Activated CD4-positive, alpha-beta T cell treated with anti-CD3 and anti-CD28 coated beads, Interleukin-2, amount 10 ng/mL, durations not matched to agents 24 days and 14 days (primary cell): ENCODE measurements at regions not wholly inside any gene's neighbourhood (a gene's known extent, or its start where the extent isn't known, plus 50 kb on each side); places are given as distances from the start of the nearest gene placed in this dataset.
A peak's percentile ranks its signal among the peaks of the same experiment; 100 is the strongest.

Source experiments
- DNase-seq: peaks from one replicate; pipeline ENCODE4 v3.0.0; 2022
- H3K27ac Mint-ChIP-seq: one replicate; pipeline ENCODE4 v1.8.0; 2022; ENCODE audit warnings: mild to moderate bottlenecking, mixed read lengths
- H3K27me3 Mint-ChIP-seq: one replicate; pipeline ENCODE4 v1.8.0; 2022; ENCODE audit warnings: mixed read lengths
- H3K36me3 Mint-ChIP-seq: one replicate; pipeline ENCODE4 v1.8.0; 2022; ENCODE audit warnings: low read depth, mild to moderate bottlenecking, mixed read lengths
- H3K4me1 Mint-ChIP-seq: one replicate; pipeline ENCODE4 v1.8.0; 2021; ENCODE audit warnings: mixed read lengths
- H3K4me3 Mint-ChIP-seq: one replicate; pipeline ENCODE4 v1.8.0; 2022; ENCODE audit warnings: mild to moderate bottlenecking, moderate library complexity, mixed read lengths
- H3K9me3 Mint-ChIP-seq: one replicate; pipeline ENCODE4 v1.8.0; 2021; ENCODE audit warnings: mixed read lengths
- intact Hi-C: fragments of 100-400 bp; cut with micrococcal nuclease; formaldehyde crosslinking; loops from one replicate; pipeline ENCODE4 v1.15.1; 2023

DNA sequence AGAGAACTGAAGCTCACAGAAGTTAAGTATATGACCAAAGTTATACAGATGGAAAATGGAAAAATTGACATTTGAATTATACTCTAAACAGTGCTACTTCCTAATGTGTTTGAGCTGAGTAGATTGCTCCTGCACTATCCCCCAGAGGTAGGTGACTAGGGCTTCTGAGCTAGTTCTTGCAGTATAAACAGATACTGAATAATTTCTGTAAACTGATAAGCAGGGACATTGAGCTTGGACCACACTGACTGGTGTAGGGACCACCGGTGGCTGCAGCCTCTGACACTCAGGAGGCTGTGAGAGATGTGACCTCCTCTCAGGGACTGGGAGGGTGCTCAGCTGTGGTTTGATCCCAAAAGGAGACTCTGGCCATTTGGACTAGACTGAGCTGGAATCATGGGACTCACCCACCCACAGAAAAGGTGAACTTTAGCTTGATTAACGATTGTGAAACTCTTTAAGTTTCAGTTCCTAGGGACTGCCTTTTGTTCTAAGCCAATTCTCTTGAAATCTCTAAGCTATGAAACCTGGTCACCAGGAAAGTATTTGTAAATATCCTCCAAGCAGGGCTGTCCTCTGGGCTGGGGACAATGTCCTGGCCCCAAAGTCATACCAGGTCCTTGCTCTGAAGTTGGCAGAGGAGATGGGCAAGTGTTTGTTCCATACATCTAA, 291.5 kb downstream of the SEC61B start:
- Mint-ChIP-seq H3K27ac (no peak overlapping the region), H3K36me3 (no peaks in the 10 kb centered on the region), H3K4me3 (no peak overlapping the region), H3K9me3 (no peaks in the 10 kb centered on the region), H3K27me3 (peaks cover 4% of the 10 kb centered on the region), H3K4me1 (peaks cover 9% of the 10 kb centered on the region)
- intact Hi-C loops: loop anchor here (10.0 kb wide), 1 partner anchor 149 kb away; no protein-coding TSS in a partner anchor
- DNase-seq: peak; percentile 41

GRCh38 chr9:99515093-99515492, 293.0 kb downstream of the SEC61B start:
- Mint-ChIP-seq H3K27ac (no peak overlapping the region), H3K36me3 (no peaks in the 10 kb centered on the region), H3K9me3 (no peaks in the 10 kb centered on the region), H3K4me3 (no peak overlapping the region), H3K27me3 (no peaks in the 10 kb centered on the region), H3K4me1 (peaks cover 9% of the 10 kb centered on the region)
- intact Hi-C loops: loop anchor here (10.0 kb wide), 1 partner anchor 150 kb away; no protein-coding TSS in a partner anchor
- no peak for DNase-seq

DNA sequence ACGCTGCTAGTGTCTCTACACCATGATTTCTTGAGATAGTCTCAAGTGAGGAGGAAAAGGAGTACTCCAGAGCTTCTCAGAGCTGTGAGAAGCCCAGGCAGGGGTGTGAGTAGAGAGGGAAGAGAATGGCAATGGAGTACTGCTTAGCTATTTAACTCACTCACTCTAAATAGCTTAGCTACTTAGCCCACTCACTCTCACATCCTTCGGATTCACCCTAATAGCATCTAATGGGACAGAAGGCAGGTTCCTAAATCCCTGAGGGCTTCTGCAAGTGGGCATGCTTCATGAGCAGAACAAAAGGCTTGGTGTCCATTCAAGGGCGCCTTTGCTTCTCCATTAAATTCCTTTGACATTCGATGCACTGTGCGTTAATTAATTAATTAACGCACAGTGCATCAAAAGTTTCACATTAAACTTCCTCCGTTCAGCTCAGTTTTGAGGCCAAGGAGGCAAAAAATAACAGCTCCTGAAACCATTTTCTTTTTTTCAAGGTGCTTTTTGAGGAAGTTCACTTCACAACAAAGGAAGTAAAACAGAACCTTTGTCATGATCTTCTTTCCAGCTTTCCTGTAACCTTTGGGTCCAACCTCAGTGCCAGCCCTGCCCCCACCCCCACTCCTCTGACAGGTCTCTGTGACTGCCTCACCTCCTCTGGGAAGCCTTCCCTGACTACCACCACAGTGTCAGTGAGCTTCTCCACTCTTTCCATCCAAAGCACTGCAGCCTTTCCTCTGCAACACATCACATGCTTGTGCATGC, 294.0 kb downstream of the SEC61B start:
- DNase-seq: no peak
- intact Hi-C loops: loop anchor here (10.0 kb wide), 1 partner anchor 151 kb away; no protein-coding TSS in a partner anchor
- no peak overlapping the region for H3K4me3 Mint-ChIP-seq
- H3K9me3 Mint-ChIP-seq: no peaks in the 10 kb centered on the region
- peak overlapping the region; percentile 2 for H3K27ac Mint-ChIP-seq
- H3K27me3 Mint-ChIP-seq: no peaks in the 10 kb centered on the region
- H3K4me1 Mint-ChIP-seq: peaks cover 9% of the 10 kb centered on the region
- no peaks in the 10 kb centered on the region for H3K36me3 Mint-ChIP-seq

GRCh38 chr9:99516657-99517049, 294.6 kb downstream of the SEC61B start:
- H3K9me3 Mint-ChIP-seq: no peaks in the 10 kb centered on the region
- no peak for DNase-seq
- intact Hi-C loops: loop anchor here (10.0 kb wide), 1 partner anchor 152 kb away; no protein-coding TSS in a partner anchor

DNA sequence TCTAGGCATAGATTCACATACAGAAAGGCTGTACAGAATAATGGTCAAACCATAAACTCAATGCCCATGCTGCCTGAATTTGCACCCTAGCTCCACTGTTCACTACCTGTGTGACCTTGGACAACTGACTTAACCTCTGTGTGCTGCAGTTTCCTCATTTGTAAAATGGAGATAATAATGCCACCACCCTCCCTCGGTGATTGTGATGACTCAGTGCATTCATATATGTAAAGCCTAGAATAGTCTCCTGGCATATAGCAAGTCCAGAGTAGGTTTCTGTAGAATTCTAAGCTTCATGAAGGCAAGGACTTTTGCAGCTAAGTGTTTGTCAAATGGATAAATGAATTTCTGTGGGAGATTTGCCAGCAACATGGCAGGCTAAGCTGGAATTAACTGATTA, 297.8 kb upstream of the NR4A3 start:
- H3K4me1 Mint-ChIP-seq: no peaks in the 10 kb centered on the region
- intact Hi-C loops: no loop called here
- H3K27ac Mint-ChIP-seq: no peak overlapping the region

More at GRCh38 chr9:99516657-99517049, 294.6 kb downstream of the SEC61B start:
- H3K4me3 Mint-ChIP-seq: no peak overlapping the region
- H3K27me3 Mint-ChIP-seq: peaks cover 2% of the 10 kb centered on the region
- H3K4me1 Mint-ChIP-seq: peaks cover 9% of the 10 kb centered on the region
- no peaks in the 10 kb centered on the region for H3K36me3 Mint-ChIP-seq
- peak overlapping the region; percentile 2 for H3K27ac Mint-ChIP-seq

DNA sequence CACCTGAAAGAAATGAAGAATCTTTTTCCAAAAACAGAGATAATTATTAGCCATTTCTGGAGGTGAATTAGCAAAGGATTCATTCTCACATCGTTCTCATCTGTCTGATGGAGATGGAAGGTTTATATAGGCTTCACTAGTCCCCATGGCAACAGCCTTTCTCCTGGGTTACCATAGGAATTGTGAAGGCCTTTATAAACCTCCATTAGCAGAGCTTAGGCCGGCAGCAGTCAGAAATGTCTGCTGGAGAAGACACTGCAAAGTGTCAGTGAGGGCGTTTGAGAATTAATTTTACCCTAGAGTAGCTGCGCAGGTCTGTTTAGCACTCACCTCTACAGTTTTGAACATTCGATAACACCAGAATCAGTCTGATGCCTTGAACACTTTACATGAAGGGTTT, 290.4 kb upstream of the NR4A3 start:
- H3K27me3 Mint-ChIP-seq: peaks cover 17% of the 10 kb centered on the region

More for the DNA sequence above, 297.8 kb upstream of the NR4A3 start:
- Mint-ChIP-seq H3K36me3 (no peaks in the 10 kb centered on the region), H3K9me3 (no peaks in the 10 kb centered on the region), H3K27me3 (peaks cover 5% of the 10 kb centered on the region), H3K4me3 (no peak overlapping the region)
- no peak for DNase-seq

GRCh38 chr9:99533421-99533820, 288.3 kb upstream of the NR4A3 start:
- H3K27me3 Mint-ChIP-seq: peaks cover 18% of the 10 kb centered on the region
- DNase-seq: no peak
- H3K36me3 Mint-ChIP-seq: no peaks in the 10 kb centered on the region
- H3K4me1 Mint-ChIP-seq: no peaks in the 10 kb centered on the region
- H3K9me3 Mint-ChIP-seq: no peaks in the 10 kb centered on the region
- no peak overlapping the region for H3K27ac Mint-ChIP-seq
- H3K4me3 Mint-ChIP-seq: no peak overlapping the region
- intact Hi-C loops: no loop called here

More for the DNA sequence above, 290.4 kb upstream of the NR4A3 start:
- DNase-seq: no peak
- Mint-ChIP-seq H3K27ac (no peak overlapping the region), H3K4me3 (no peak overlapping the region), H3K9me3 (no peaks in the 10 kb centered on the region), H3K36me3 (no peaks in the 10 kb centered on the region), H3K4me1 (no peaks in the 10 kb centered on the region)
- intact Hi-C loops: no loop called here

- Mint-ChIP-seq H3K27me3 (peaks cover 22% of the 10 kb centered on the region), H3K9me3 (no peaks in the 10 kb centered on the region), H3K4me1 (no peaks in the 10 kb centered on the region), H3K4me3 (no peak overlapping the region), H3K36me3 (no peaks in the 10 kb centered on the region), H3K27ac (no peak overlapping the region)
- DNase-seq: no peak
- intact Hi-C loops: no loop called here
These were observed 283.7 kb upstream of the NR4A3 start for GRCh38 chr9:99537996-99538395.

GRCh38 chr9:99544526-99544925, 277.2 kb upstream of the NR4A3 start:
- DNase-seq: no peak
- intact Hi-C loops: no loop called here
- Mint-ChIP-seq H3K9me3 (no peaks in the 10 kb centered on the region), H3K27ac (no peak overlapping the region), H3K27me3 (peaks cover 31% of the 10 kb centered on the region), H3K4me3 (no peak overlapping the region), H3K36me3 (no peaks in the 10 kb centered on the region), H3K4me1 (no peaks in the 10 kb centered on the region)

DNA sequence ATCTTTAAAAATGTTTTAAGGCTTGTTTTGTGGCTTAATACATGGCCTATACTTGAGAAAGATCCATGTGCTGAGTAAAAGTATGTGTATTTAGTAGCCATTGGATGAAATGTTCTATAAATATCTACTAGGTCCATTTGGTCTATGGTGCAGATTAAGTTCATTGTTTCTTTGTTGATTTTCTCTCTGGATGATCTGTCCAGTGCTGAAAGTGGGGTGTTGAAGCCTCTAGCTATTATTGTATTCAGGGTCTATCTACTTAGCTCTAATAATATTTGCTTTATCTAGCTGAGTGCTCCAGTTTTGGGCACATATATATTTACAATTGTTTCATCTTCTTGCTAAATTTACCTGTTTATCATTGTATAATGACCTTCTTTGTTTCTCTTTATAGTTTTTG, 272.2 kb upstream of the NR4A3 start:
- no peaks in the 10 kb centered on the region for H3K36me3 Mint-ChIP-seq

GRCh38 chr9:99555792-99556191, 265.9 kb upstream of the NR4A3 start:
- H3K4me3 Mint-ChIP-seq: no peak overlapping the region
- H3K36me3 Mint-ChIP-seq: no peaks in the 10 kb centered on the region
- peaks cover 2% of the 10 kb centered on the region for H3K27me3 Mint-ChIP-seq
- H3K9me3 Mint-ChIP-seq: peaks cover 4% of the 10 kb centered on the region
- H3K4me1 Mint-ChIP-seq: no peaks in the 10 kb centered on the region
- no peak overlapping the region for H3K27ac Mint-ChIP-seq
- intact Hi-C loops: no loop called here
- no peak for DNase-seq

More for the DNA sequence above, 272.2 kb upstream of the NR4A3 start:
- intact Hi-C loops: no loop called here
- no peak overlapping the region for H3K27ac Mint-ChIP-seq
- H3K4me1 Mint-ChIP-seq: no peaks in the 10 kb centered on the region
- H3K4me3 Mint-ChIP-seq: no peak overlapping the region
- peaks cover 4% of the 10 kb centered on the region for H3K9me3 Mint-ChIP-seq
- peaks cover 17% of the 10 kb centered on the region for H3K27me3 Mint-ChIP-seq
- DNase-seq: no peak

DNA sequence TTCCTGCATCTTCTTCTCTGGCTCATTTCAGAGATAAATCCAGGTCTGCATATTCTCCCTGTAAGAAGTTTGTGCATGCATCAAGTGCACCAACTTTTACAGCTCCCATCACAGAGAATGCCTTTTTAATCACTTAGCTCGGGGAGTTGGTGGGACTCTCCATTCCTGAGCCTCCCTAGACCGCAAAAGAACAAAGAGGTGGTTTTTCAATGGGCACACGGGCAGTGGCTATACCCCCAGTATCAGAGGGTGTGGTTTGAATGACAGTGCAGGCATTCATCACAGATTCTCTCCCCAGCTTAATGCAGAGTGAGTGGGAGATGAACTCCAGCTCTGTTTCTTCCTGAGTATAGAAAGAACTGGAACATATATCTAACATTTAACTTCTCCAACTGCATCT, 264.7 kb upstream of the NR4A3 start:
- intact Hi-C loops: no loop called here
- DNase-seq: no peak
- H3K27ac Mint-ChIP-seq: no peak overlapping the region
- no peaks in the 10 kb centered on the region for H3K36me3 Mint-ChIP-seq
- no peaks in the 10 kb centered on the region for H3K4me1 Mint-ChIP-seq
- peaks cover 2% of the 10 kb centered on the region for H3K27me3 Mint-ChIP-seq
- H3K9me3 Mint-ChIP-seq: peaks cover 4% of the 10 kb centered on the region
- no peak overlapping the region for H3K4me3 Mint-ChIP-seq

DNA sequence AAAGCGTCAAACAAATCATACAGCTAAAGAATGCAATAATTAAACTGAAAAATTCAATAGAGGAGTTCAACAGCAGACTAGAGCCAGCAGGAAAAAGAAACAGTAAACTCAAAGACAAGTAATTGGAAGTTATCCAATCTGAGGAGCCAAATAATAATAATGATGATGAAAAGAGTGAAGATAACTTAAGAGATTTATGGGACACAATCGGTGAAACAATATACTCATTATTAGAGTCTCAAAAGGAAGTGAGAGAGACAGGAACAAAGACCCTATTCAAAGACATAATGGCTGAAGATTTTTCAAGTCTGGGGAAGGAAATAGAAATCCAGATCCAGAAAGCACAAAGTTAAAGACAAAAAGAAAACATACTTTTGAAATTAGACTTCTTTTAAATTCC, 263.9 kb upstream of the NR4A3 start:
- no peak overlapping the region for H3K27ac Mint-ChIP-seq
- H3K27me3 Mint-ChIP-seq: peaks cover 2% of the 10 kb centered on the region
- no peaks in the 10 kb centered on the region for H3K4me1 Mint-ChIP-seq
- no peak for DNase-seq
- H3K9me3 Mint-ChIP-seq: no peaks in the 10 kb centered on the region
- intact Hi-C loops: no loop called here
- H3K4me3 Mint-ChIP-seq: no peak overlapping the region
- no peaks in the 10 kb centered on the region for H3K36me3 Mint-ChIP-seq

GRCh38 chr9:99559776-99560175, 261.9 kb upstream of the NR4A3 start:
- H3K27ac Mint-ChIP-seq: no peak overlapping the region
- no peak for DNase-seq
- no peaks in the 10 kb centered on the region for H3K9me3 Mint-ChIP-seq
- no peaks in the 10 kb centered on the region for H3K4me1 Mint-ChIP-seq
- peaks cover 11% of the 10 kb centered on the region for H3K27me3 Mint-ChIP-seq
- H3K4me3 Mint-ChIP-seq: no peak overlapping the region
- intact Hi-C loops: no loop called here
- H3K36me3 Mint-ChIP-seq: no peaks in the 10 kb centered on the region
